ACC112 (cell line): ENCODE measurements at regions not wholly inside any gene's neighbourhood (a gene's known extent, or its start where the extent isn't known, plus 50 kb on each side); places are given as distances from the start of the nearest gene placed in this dataset.
A peak's percentile ranks its signal among the peaks of the same experiment; 100 is the strongest.

Experiments used
- H2AFZ ChIP-seq: fragments of 200-600 bp; sonication (generic); one replicate; pipeline ENCODE4 v1.6.0; 2017; ENCODE audit warnings: antibody characterized with exemption, low read length; ENCODE audit not compliant: unreplicated experiment
- H3K27ac ChIP-seq: fragments of 200-600 bp; sonication (generic); 2 replicates; pipeline ENCODE4 v1.5.1; 2014; ENCODE audit warnings: low read depth, mild to moderate bottlenecking, antibody characterized with exemption, low read length, moderate library complexity
- H3K27me3 ChIP-seq: fragments of 200-600 bp; sonication (generic); 2 replicates; pipeline ENCODE4 v1.6.1; 2014; ENCODE audit warnings: mild to moderate bottlenecking, antibody characterized with exemption, low read length, moderate library complexity, mixed read lengths; ENCODE audit not compliant: insufficient read depth
- H3K36me3 ChIP-seq: fragments of 200-600 bp; sonication (generic); 2 replicates; pipeline ENCODE4 v1.6.1; 2016; ENCODE audit warnings: mild to moderate bottlenecking, antibody characterized with exemption, low read length, moderate library complexity, mixed read lengths; ENCODE audit not compliant: insufficient read depth
- H3K4me1 ChIP-seq: fragments of 200-600 bp; sonication (generic); one replicate; pipeline ENCODE4 v1.6.1; 2016; ENCODE audit warnings: low read length, mixed read lengths; ENCODE audit not compliant: insufficient read depth, unreplicated experiment, control insufficient read depth
- H3K4me3 ChIP-seq: fragments of 200-600 bp; sonication (generic); 2 replicates; pipeline ENCODE4 v1.5.1; 2014; ENCODE audit warnings: mild to moderate bottlenecking, low read depth, low read length
- H3K79me2 ChIP-seq: fragments of 200-600 bp; sonication (generic); one replicate; pipeline ENCODE4 v1.6.0; 2016; ENCODE audit warnings: low read length; ENCODE audit not compliant: control insufficient read depth, unreplicated experiment, insufficient read depth

DNA sequence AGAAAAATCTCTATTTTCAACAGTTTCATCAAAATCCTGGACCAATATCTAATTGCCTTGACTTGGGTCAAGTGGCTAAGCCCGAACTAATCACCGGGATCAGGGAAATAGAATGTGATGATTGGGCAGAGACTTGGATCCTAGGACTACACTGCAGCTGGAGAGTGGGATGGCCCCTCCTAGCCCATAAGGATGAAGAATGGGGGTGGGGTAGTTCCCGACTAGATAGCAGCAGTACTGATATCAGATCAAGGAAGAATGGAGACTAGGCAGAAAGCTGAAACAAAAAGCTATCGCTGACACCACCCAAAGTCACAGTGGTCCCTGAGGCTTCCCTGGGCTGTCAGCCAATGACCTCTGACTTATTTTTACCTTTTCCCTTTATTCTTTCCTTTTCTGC, 160.4 kb upstream of the PHYHIPL start:
- Histone ChIP-seq H3K36me3 (no peaks in the 10 kb centered on the region), H3K4me3 (no peak overlapping the region), H3K79me2 (no peaks in the 10 kb centered on the region), H3K27me3 (0 out of 2 replicates have a peak, but pooled peaks cover 4% of the 10 kb centered on the region), H3K4me1 (no peaks in the 10 kb centered on the region), H2AFZ (no peak overlapping the region), H3K27ac (no peak overlapping the region)

DNA sequence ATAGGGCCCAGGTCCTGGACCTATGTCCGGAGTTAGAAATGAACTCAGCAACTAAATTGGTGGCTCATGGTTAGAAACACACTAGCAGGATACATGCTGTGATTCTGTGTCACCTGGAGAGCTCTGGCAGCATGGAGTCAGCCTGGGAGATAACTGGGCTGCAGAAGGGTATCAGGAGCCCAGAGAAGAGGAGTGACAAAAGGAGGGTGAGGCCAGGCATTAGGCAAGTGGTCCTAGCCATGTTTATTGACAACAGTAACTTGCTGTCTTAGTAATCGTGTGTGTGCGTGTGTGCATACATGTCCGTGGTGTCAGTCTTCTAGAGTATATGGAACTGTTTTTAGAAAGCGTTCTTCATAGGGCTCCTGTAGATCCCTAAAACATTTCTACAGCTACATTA, 157.5 kb upstream of the PHYHIPL start:
- H3K79me2 ChIP-seq: no peaks in the 10 kb centered on the region
- 0 out of 2 replicates have a peak, but pooled peaks cover 4% of the 10 kb centered on the region for H3K27me3 ChIP-seq
- peak overlapping the region; percentile 57; the same call in 1 of the 2 replicates for H3K4me3 ChIP-seq
- no peaks in the 10 kb centered on the region for H3K4me1 ChIP-seq
- H3K36me3 ChIP-seq: no peaks in the 10 kb centered on the region
- peak overlapping the region; percentile 57 for H2AFZ ChIP-seq
- H3K27ac ChIP-seq: no peak overlapping the region

DNA sequence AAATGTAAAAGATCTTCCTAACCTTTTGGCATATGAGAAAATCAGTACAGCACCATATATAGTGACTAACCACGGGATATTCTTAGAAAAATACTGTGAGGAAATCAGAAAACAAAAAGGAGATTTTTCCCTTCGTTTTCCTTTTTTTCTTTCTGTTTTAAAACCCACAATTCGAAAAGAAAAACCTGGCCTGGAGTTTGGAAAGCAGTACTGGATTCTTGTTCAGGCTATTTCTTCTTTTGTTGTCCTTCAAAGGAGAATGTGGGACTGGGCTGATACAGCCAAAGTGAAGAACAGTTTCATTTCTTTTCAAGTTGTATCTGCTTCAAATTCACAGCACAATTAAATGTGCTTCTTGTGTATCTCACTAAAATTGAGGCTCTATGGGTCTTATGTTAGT, 156.8 kb upstream of the PHYHIPL start:
- peak overlapping the region; percentile 57 for H2AFZ ChIP-seq

DNA sequence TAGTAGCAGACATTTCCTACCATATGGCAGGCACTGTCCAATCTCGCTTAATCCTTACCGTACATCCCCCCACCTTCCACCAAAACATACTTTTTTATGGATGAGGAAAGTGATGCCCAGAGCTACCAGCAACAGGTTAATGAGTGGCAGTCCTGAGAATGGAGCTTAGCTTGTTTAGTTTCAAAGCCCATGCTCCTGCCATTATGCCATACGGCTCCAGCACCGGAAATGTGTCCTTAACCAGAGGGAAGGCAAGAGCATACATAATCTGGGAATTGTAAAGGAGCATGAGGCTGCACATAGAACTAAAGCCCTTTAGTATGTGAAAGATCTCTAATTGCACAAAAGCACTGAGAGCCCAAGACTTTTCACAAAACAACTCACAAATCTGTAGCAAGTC, 155.9 kb upstream of the PHYHIPL start:
- H3K4me1 ChIP-seq: no peaks in the 10 kb centered on the region
- H2AFZ ChIP-seq: no peak overlapping the region
- no peaks in the 10 kb centered on the region for H3K27me3 ChIP-seq
- H3K79me2 ChIP-seq: no peaks in the 10 kb centered on the region
- no peak overlapping the region for H3K27ac ChIP-seq
- H3K4me3 ChIP-seq: no peak overlapping the region
- no peaks in the 10 kb centered on the region for H3K36me3 ChIP-seq

More for the DNA sequence above, 156.8 kb upstream of the PHYHIPL start:
- Histone ChIP-seq H3K4me1 (no peaks in the 10 kb centered on the region), H3K27me3 (0 out of 2 replicates have a peak, but pooled peaks cover 4% of the 10 kb centered on the region), H3K79me2 (no peaks in the 10 kb centered on the region), H3K4me3 (peak overlapping the region; percentile 57), H3K36me3 (no peaks in the 10 kb centered on the region), H3K27ac (no peak overlapping the region)

DNA sequence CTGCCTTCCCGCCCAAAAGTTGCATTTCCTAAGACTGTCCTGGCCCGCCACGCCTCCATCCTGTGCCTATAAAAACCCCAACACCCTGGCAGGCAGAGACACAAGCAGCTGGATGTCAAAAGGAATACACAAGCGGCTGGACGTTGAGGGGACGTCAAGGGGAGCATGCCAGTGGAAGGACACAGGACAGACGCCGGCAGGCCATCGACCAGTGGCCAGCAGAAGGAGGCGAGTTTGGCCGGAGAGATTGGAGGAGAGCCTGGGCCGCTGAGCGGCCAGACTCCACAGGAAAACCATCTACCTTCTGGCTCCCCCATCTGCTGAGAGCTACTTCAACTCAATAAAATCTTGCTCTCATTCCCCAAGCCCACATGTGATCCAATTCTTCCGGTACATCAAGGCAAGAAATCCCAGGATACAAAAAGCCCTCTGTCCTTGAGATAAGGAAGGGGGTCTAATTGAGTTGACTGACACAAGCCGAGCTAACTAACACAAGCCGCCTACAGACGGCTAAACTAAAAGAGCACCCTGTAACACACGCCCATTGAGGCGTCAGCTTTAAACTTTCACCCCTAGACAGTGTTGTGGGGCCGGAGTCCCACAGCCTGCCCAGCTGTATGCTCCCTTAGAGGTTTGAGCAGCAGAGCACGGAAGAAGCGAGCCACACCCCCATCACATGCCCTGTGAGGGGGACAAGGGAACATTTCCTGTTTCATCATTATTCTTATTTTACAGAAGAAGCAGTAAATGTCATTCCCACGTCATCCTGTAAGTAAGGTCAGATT, 150.3 kb upstream of the PHYHIPL start:
- H3K4me1 ChIP-seq: peaks cover 7% of the 10 kb centered on the region
- H2AFZ ChIP-seq: no peak overlapping the region
- H3K36me3 ChIP-seq: no peaks in the 10 kb centered on the region
- H3K4me3 ChIP-seq: no peak overlapping the region
- no peaks in the 10 kb centered on the region for H3K27me3 ChIP-seq
- no peak overlapping the region for H3K27ac ChIP-seq
- H3K79me2 ChIP-seq: no peaks in the 10 kb centered on the region

DNA sequence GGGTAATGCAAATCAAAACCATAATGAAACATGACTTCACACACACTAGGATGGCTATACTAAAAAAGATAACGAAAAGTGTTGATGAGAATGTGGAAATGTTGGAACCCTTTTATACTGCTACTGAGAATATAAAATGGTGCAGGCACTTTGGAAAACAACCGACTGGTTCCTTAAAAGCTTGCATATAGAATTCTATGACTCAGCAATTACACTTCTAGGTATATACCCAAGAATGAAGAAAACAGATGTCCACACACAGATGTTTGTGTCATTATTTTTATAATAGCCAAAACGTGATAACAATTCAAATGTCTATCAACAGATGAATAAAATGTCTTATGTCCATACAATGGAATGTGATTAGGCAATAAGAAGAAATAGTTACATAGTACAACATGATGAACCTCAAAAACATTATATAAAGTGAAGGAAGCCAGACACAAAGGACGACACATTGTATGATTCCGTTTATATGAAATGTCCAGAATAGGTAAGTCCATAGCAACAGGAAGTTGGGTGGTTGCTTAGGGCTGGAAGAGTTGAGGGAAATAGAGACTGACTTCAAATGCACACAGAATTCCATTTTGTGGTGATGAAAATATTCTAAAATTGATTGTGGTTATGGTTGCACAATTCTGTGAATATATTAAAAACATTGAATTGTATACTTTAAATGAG, 148.3 kb upstream of the PHYHIPL start:
- peaks cover 7% of the 10 kb centered on the region for H3K4me1 ChIP-seq
- peak overlapping the region; percentile 24 for H3K27ac ChIP-seq
- H3K36me3 ChIP-seq: no peaks in the 10 kb centered on the region
- H3K4me3 ChIP-seq: no peak overlapping the region
- no peak overlapping the region for H2AFZ ChIP-seq
- no peaks in the 10 kb centered on the region for H3K27me3 ChIP-seq
- H3K79me2 ChIP-seq: no peaks in the 10 kb centered on the region

DNA sequence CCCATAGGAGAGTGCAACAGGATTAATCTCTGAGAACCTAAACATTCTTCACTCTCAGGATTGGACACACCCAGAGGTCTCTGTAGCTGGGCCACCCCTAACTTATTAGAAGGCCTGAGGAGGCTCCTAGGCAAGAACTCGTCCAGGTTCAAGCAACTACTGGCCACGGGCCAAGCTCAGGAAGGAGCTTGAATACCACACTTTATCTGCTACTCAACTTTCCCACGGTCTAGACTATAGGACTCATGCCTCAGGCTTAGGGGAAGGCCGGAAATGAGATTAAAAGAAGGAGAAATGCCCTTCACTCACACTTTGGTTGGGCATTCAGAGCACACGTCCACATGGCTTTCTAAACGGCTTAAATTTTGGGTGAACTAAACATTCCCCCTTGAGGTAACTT, 142.8 kb upstream of the PHYHIPL start:
- H2AFZ ChIP-seq: no peak overlapping the region
- no peak overlapping the region for H3K4me3 ChIP-seq
- peaks cover under 1% of the 10 kb centered on the region for H3K4me1 ChIP-seq
- H3K36me3 ChIP-seq: no peaks in the 10 kb centered on the region
- H3K27me3 ChIP-seq: no peaks in the 10 kb centered on the region
- no peak overlapping the region for H3K27ac ChIP-seq
- no peaks in the 10 kb centered on the region for H3K79me2 ChIP-seq

DNA sequence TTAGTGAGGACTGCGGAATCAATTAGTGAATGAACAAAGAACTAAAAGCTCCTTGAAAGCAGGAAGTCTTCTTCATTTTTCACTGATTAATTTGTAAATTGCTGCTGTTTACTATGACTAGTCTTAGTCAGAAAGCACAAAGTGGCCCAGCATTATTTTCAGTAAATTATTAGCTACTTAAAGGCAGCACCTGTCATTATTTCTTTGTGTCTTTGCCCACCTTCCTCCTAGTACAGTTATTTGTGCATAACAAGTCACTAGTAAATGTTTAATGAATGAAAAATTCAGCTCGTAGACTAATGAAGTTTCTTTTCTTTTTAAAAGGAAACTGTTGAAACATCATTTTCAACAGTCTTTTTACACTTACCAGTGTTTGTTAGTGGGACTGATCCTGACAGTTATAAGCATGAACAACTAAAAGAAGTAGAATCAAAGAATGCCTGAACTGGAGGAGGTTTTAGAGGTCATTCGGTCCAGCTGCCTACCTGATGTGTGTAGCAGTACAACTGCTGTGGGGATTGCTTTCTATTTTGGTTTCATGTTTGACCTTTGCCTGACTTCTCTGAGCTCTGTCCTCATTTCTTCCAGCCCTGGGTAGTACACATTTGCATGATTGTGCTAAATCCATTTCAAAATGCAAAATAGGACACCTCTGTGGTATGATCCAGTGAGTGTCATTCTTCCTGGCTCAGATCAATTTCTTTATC, 140.0 kb upstream of the PHYHIPL start:
- Histone ChIP-seq H3K79me2 (no peaks in the 10 kb centered on the region), H3K27me3 (no peaks in the 10 kb centered on the region), H3K27ac (no peak overlapping the region), H3K36me3 (no peaks in the 10 kb centered on the region), H3K4me3 (no peak overlapping the region), H3K4me1 (no peaks in the 10 kb centered on the region), H2AFZ (no peak overlapping the region)

DNA sequence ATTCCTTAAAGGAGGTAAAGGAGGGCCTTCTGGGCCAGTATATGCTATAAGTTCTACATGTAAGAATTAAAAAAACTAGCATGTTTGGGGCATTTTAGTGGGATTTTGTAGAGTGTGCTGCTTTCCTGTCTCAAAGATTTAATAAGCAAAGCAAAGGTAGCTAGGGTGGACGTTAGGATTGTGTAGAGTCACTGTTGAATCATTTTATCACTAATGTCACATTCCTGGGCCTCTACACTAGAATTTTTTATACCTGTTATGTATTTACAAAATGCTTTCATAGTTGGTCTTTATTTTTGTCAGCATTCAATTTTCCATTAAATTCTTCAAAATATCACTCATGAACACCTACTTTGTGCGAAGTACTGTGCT, 139.4 kb upstream of the PHYHIPL start:
- Histone ChIP-seq H2AFZ (no peak overlapping the region), H3K27me3 (no peaks in the 10 kb centered on the region), H3K4me3 (no peak overlapping the region), H3K36me3 (no peaks in the 10 kb centered on the region), H3K79me2 (no peaks in the 10 kb centered on the region), H3K4me1 (no peaks in the 10 kb centered on the region), H3K27ac (no peak overlapping the region)

DNA sequence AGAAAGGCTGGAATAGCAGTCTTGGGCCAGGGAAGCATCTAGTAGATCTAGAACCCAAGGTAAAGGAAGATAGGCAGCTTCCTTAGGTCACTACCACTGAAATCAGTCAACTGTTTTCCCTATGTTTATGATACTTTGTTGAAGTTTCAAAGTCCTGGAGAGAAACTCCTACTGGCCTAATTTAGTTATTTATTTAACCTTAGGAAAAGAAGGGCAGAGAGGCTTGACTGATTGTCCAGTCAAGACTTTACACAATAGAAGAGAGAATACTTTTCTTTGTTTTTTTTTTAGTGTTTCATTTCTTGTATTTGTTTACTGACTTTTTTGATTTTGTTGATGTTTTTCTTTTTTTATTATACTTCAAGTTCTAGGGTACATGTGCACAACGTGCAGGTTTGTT, 138.9 kb upstream of the PHYHIPL start:
- Histone ChIP-seq H3K79me2 (no peaks in the 10 kb centered on the region), H3K27ac (no peak overlapping the region), H3K4me1 (no peaks in the 10 kb centered on the region), H2AFZ (no peak overlapping the region), H3K4me3 (no peak overlapping the region), H3K27me3 (no peaks in the 10 kb centered on the region), H3K36me3 (no peaks in the 10 kb centered on the region)
